ENCODE measurements at regions not wholly inside any gene's neighbourhood (a gene's known extent, or its start where the extent isn't known, plus 50 kb on each side); places are given as distances from the start of the nearest gene placed in this dataset.

- no peak for DNase-seq (ENCODE audit: low spot score)
Measured at GRCh38 chr16:85457366-85457765, 155.8 kb upstream of the GSE1 start.

GRCh38 chr16:85458968-85459367 is 154.2 kb upstream of the GSE1 start:
- peak; percentile 57 for DNase-seq (ENCODE audit: low spot score)

- DNase-seq (ENCODE audit: low spot score), result no peak
Measured at GRCh38 chr16:85459529-85460251, 153.4 kb upstream of the GSE1 start.

- DNase-seq (ENCODE audit: low spot score), result no peak
Measured at GRCh38 chr16:85460252-85461021, 152.7 kb upstream of the GSE1 start.

DNA sequence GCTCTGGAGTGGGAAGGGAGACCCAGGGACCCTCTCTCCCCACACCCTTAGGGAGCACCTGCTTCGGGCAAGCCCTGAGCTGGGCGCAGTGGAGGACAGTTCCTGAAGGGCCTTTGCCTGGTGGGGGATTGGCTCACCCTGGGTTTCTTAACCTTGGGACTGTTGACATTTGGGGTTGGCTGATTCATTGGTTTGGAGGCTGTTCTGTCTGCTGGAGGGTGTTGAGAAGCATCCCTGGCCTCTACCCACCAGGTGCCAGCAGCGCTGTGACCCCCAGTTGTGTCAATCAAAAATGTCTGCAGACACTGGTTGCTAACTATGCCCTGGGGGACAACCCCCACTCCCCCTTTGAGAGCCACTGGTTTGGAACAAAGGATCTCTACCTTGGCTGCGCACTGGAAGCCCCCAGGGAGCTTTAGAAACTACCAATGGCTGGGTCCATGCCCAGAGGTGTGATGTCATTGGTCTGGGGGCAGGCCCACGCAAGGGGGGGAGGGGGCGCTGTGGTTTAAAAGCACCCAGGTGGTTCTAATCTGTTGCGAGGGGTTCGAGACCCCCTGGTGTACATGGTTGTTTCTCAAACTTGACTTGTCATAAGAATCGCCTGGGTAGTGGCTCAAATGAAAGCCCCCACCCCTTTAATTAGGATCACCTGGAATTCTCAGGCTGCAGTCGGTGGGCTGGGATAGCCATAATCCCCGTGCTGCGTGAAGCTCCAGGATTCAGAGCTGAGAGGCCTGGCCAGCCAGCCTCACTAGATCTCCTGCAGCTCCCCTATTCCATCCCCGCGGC is 151.9 kb upstream of the GSE1 start:
- DNase-seq (ENCODE audit: low spot score), result no peak

DNA sequence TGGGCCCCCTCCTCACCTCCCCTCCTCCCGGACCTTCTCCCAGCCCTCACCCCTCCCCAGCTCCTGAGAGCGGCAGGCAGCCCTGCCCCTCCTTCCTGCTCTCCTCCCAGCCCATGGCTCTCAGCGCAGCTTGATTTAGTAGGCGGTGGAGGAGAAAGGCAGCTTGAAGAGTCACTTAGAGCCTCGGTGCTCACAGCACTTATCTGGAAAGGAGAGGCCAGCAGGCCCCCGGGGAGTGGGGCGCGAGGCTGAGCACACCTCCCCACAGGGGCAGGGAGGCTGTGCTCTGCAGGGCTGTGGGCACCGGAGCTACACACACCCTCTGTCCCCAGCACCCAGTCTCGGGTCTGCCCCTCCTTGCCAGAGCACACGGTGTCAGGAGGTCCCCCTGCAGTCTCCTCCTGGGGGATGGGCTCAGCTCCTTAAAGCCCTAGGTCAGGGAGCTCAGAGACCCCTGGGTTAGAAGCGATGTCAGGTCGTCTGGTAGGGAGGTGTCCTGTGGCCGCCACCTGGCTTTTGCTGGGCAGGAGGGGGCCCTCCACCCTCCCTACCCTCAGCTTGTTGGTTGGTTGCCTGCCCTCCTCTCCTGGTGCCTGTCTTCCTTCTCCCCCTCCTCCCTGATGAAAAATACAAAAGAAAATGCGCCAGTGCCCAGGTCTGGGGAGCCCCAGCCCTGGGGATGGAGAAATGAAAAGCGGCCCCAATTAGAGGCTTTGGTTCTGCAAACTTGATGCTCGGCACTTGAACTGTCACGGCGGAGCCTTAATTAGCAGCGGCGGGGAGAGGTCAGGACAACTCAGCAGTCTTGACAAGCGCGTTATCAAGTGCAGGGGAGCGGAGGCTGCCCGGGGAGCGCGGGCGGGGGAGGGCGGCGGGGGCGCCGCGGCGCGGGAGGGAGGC is 151.1 kb upstream of the GSE1 start:
- no peak for DNase-seq (ENCODE audit: low spot score)

DNA sequence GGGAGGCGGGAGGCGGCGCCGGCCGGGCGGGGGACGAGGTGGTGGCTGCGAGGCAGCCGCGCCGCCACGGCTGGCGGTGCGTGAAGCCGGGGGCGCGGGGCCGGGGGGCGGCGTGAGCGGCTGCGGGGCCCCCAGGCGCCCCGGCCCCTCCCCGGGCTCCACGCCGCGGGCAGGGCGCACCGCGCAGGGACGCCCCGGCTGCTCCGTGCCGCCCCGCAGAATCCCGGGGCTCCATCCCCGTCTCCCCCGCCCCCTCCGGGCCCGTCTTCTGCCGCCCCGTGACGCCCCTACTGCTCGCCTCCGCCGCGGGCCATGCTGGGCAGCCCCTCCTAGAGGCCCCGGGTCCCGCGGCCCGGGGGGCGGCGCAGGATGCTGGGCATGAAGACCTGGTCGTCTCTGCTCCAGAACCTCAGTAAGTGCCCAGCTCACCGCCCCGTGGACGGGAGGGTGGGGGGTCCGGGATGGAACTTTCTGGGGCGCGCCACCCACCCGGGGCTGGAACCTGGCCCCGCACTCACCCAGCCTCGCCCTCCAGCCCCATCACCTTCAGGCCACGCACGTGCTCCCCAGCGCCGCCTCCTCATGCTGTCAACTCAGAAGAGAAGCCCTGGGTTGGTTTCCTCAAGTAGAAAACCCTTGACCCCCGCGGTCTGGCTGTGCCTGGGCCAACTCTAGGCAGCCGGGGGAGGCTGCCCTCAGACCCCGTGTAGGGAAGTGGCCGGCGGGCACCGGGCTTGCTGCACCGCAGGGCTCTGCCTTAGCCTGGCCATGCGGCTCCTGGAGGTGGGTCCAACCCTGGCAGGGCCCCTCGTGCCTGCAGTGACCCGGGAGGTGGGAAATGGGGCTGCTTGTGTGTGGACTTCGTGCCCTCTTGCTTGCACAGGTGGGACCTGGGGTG is 150.2 kb upstream of the GSE1 start:
- DNase-seq (ENCODE audit: low spot score), result no peak

GRCh38 chr16:85463672-85464382 is 149.3 kb upstream of the GSE1 start:
- no peak for DNase-seq (ENCODE audit: low spot score)

- no peak for DNase-seq (ENCODE audit: low spot score)
Measured at GRCh38 chr16:85464383-85465305, 148.5 kb upstream of the GSE1 start.

GRCh38 chr16:85465328-85466303 is 147.5 kb upstream of the GSE1 start:
- DNase-seq (ENCODE audit: low spot score), result no peak

- no peak for DNase-seq (ENCODE audit: low spot score)
Measured at GRCh38 chr16:85466304-85466700, 146.8 kb upstream of the GSE1 start.

GRCh38 chr16:85466989-85467388 is 146.1 kb upstream of the GSE1 start:
- no peak for DNase-seq (ENCODE audit: low spot score)

GRCh38 chr16:85469929-85470590 is 143.1 kb upstream of the GSE1 start:
- DNase-seq (ENCODE audit: low spot score), result no peak

GRCh38 chr16:85470873-85471272 is 142.2 kb upstream of the GSE1 start:
- no peak for DNase-seq (ENCODE audit: low spot score)

GRCh38 chr16:85471469-85472431 is 141.4 kb upstream of the GSE1 start:
- DNase-seq (ENCODE audit: low spot score), result no peak

GRCh38 chr16:85472514-85472913 is 140.6 kb upstream of the GSE1 start:
- DNase-seq (ENCODE audit: low spot score), result no peak
